SHP77 treated with DMSO at 0.1 percent for 48 hours (cell line): ENCODE measurements at regions not wholly inside any gene's neighbourhood (a gene's known extent, or its start where the extent isn't known, plus 50 kb on each side); places are given as distances from the start of the nearest gene placed in this dataset.
"Not testable (repeated sequence)": the region's sequence is repeated elsewhere in the genome, so short reads cannot be mapped to it uniquely, and the experiment has no call there.

Experiments
- DNase-seq: peaks from one replicate; lab custom pipeline; 2025; lab: John Stamatoyannopoulos, UW

DNA sequence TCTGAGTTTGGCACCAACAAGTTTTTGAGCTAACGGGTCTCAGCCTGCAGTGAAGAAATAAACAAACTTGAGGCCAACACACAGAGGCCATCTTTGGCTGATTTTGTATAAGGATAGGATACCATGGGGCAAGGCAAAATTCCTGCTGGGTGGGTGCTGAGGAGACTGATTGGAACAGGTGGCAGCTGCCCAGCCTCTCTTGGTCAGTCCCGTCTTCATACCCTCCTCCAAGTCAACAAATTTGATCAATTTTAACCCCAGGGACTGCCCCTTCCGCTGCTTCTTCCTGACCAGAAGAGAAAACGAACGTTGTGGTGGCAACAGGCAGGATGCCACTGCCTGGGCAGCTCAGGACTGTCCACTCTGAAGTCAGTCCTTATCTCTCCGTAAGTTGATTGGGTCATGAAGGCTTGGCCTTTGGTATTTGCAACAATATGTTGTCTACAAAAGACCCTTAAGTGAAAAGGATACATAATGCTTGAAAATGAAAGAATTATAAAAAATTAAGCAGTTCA lies 139.3 kb downstream of the SPP2 start:
- DNase-seq, result no peak

DNA sequence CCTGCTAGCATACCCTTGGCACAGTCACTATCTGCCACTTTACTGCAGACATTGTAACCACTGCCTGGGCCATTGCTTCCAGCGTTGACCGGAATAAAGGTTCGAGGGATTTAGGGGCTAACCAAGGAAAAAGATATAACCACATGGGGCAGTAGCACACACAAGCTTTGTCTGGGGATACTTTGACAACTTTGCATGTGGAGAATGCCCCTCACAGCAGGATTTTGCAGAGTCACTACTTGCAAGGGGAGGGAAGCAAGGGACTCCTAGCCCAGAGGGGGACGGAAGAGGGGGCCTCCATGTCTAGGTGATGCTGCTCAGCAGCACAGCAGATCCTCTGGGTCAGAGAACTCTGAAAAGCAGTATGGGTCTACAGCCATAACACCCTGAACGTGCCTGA lies 138.7 kb downstream of the SPP2 start:
- no peak for DNase-seq

DNA sequence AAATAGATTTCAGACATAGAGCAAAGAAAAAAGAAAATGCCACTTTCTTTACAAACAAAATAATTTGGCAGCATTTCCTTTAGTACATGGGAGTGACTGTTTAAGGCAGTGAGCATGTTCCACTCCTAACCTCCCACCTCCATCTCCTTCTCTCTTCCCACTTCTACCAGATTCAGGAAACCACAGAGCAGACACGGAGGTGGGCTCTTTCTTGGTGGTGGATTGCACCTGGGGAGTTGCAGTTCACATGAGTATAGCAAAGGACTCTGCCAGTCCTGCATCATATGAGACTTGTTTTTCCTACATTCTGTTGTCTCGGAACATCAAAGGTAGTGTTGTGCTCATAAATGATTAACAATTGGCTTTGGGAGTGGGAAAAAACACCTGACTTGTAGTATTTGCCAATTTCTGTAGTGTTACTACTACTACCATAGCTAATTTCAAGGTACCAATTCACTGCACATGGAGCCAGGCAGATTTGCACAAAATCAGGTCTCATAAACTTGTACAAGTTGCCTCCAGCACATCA lies 137.2 kb downstream of the SPP2 start:
- DNase-seq, result no peak

DNA sequence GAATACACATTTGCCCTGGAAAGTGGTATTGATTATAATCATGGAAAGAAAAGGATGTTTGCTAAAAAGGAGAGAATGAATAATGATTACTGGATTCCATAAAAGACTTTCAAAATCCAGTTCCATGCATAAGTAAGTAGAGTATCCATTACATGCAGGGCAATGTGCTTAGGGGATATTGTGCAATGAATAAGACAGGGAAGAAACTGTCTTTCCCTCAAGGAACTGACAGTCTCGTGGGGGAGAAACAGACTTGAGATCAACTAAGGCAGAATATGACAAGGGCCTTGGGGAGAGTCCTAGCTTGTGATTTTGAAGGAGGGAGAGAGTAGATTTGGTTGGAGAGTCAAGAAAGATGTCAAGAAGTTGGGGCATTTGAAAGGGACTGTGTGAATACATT lies 130.6 kb downstream of the SPP2 start:
- DNase-seq, result no peak

DNA sequence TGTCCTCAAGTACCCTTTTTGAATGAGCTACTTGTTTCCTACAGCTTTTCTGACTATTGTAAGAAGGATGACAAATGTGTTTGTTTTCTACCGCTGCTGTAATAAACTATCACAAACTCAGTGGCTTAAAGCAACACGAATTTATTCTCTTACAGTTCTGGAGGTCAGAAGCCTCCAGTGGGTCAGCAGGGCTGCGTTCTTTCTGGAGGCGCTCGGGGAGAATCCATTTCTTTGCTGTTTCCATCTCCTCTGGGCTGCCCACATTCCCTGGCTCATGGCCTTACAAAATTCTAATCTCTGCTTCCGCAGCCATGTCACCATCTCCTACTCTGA lies 128.5 kb downstream of the SPP2 start:
- no peak for DNase-seq

DNA sequence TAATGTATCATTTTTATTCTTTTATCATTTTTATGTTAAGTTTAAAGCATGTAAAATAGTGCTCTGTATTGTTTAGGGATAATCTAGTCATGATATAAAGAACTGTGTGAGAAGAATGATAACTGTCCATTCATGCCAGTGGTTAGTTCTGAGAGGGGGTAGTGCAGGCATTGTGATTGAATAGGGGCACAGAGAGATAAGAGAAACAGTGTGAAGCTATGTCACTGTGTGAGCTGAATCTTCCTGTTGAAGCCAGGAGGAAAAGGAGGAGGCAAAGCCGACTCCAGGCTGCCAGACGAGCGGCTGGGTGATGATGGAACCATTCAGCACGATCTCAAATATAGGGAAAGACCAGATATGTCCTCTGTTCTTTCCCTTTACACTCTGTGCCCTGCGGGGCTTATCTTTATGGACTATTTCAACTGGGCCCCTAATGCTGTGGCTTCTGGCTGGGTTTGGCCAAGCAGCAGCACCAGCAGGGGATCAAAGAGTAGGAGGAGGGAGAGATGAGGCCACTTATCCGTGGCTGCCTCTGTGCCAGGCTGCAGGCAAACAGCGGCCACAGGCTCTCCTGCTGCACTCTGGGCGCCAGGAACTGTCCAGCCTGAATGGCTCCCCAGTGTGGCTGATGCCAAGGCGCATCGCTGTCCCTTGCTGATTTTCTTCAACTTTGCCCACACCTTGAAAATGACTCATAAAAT lies 128.0 kb downstream of the SPP2 start:
- no peak for DNase-seq

DNA sequence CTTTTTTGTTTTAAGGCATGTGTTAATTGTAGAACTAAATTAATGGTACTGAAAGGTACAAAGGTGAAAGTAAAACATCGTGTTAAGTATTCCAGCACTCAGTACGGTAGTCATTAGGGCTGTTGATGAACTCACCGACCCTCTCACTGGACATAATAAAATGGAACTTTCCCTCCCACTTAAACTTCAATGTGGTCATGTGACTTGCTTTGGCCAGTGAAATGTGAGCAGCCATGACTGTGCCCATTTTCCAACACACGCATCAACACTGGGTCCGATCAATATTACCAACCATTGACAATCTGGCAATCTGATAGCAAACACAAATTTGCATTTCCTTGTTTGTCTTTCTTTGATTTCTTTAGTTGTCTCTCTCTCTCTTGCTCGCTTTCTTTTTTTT lies 125.1 kb downstream of the SPP2 start:
- DNase-seq, result no peak

DNA sequence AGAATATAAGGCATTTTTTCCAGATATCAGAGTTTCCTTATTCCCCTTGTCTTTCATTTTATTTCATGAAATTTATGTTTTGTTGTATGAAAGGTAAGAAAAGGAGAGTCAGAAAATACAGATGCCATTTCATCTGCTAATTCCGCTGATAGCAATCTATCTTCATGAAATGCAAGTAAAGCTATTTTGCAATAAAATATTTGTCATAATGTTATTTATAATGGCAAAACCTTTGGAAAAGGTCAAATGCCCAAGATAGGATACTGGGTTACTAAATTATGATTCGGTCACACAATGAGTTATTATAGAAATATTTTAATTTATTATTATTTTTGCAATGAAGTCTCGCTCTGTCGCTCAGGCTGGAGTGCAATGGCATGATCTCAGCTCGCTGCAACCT lies 124.2 kb downstream of the SPP2 start:
- no peak for DNase-seq

DNA sequence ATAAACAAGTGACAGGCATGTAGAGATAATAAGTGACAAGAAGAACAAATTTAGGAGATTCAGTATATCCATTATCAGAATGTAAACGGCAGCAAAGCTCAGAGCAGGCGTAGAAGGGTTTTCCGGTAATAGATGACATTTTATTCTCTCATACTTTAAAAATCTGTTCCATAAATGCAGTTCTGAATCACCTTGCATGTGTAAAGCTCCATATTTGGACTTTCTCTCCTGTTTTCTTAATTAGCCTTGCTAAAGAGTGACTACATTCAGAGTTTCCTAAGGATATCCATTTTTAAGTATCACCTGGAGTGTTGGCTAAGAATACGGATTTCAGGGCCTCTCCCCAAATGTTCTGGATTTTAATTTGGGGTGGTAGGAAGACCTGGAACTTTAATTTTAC lies 122.0 kb downstream of the SPP2 start:
- DNase-seq, result no peak

DNA sequence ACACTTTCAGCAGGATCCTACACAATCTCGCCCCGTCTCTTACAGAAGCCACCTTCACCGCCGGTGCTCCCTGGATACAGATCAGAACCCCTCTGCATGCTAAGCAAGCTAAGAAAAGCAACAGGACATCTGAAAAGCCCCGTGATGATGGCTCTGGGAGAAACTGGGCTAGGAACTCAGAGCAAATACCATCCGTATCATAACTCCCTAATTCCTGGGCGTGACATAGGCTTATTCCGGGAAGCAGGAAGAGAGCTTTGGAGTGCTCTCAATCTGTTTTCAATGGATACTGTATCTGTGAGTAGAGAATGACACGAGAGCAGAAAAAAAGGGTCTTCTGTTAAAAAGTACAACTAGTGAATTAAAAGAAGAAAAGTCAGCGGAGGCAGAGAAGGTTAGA lies 121.6 kb downstream of the SPP2 start:
- no peak for DNase-seq

DNA sequence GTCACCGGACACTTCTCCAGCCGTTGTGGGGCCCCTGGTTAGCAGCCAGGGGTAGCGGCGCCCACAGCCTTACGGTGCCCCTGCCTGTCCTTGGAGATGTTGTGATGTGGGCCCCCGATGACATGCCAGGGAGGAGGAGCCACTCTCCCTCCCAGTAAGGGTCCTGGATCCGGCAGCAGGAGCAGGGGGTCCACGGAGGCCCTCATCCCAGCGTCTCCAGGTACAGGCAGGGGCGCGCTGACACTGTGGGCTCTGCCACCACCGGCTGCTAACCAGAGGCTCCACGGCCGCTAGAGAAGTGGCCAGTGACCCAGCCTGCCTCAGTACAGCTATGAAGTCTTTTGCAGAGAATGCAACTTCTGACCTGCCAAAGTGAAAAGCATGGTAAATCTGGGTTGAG lies 121.2 kb downstream of the SPP2 start:
- DNase-seq, result no peak

DNA sequence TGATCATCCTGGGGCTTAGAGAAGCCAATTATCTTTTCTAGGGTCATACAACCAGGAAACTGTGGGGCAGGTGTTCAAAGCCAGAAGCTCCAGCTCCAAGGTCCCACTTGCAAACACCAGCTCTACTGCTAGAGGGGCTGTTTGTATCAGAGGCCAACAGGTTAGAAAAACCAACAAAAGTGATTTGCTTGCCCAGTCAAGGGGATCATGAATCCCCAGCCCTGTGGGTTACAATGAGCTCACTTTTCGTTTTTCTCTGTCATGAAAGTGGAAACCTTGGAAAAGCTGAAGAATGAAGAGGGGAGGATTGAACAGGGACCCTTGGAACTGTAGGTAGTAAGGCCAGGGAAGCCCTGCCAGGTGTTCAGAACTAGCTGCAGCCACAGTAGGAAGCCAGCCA lies 119.2 kb downstream of the SPP2 start:
- DNase-seq, result no peak

DNA sequence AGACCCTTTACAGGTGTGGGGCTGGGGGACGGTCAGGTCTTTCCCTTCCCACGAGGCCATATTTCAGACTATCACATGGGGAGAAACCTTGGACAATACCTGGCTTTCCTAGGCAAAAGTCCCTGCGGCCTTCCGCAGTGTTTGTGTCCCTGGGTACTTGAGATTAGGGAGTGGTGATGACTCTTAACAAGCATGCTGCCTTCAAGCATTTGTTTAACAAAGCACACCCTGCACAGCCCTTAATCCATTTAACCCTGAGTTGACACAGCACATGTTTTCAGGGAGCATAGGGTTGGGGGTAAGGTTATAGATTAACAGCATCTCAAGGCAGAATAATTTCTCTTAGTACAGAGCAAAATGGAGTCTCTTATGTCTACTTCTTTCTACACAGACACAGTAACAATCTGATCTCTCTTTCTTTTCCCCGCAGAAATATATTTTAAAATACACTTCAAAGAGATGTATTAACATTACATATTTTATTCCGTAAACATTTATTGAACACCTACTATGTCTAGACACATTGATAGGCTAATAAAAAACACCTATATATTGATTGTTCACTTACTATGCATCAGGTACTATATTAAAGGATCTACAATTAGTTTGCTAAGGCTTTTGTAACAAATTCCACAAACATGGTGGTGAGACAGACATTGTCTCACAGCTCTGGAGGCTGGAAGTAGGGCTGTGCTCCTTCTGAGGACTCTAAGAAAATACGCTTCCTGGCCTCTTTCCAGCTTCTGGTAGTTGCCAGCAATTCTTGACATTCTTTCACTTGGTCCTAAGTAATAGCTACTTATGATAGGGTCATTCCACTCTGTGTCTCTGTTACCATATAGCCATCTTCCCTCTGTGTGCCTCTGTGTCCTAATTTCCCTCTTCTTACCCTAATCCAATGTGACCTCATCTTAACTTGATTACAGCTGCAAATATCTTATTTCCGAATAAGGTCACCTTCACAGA lies 118.4 kb downstream of the SPP2 start:
- DNase-seq, result not testable (repeated sequence)

DNA sequence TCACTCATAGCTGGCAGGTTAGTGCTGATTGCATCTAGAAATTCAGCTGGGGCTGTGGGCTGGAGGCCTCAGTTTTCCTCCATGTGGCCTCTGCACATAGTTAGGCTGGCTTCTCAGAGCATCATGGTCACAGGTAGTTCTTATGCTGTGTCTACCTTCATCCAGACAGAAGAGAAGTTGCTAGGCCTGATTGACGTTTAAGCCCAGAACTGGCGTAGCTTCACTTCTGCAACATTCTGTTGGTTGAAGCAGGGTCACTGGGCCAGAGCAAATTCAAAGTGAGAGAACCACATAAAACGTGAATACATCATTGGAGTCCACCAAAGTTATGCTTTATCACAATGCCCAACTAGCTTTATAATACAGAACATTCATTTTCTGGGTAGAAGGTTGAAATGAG lies 116.0 kb downstream of the SPP2 start:
- DNase-seq, result no peak

DNA sequence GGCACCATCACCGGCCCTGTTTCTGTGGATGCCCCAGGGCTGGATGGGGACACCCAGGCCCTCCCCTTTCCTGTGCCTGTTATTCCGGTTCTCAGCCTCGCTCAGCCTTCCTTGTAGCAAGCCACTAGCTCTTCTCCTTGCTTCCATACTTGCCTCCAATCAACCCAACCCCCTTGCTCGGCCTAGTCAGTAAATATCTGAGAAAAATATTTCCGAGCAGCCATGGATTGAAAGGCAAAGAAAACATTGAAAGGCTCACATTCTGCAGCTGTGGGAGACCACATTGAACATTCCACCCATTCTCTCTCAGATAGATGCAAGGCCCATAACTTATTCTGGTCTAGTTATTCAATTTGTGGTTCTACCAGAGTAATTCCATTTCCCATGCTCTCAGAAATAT lies 114.9 kb downstream of the SPP2 start:
- no peak for DNase-seq

DNA sequence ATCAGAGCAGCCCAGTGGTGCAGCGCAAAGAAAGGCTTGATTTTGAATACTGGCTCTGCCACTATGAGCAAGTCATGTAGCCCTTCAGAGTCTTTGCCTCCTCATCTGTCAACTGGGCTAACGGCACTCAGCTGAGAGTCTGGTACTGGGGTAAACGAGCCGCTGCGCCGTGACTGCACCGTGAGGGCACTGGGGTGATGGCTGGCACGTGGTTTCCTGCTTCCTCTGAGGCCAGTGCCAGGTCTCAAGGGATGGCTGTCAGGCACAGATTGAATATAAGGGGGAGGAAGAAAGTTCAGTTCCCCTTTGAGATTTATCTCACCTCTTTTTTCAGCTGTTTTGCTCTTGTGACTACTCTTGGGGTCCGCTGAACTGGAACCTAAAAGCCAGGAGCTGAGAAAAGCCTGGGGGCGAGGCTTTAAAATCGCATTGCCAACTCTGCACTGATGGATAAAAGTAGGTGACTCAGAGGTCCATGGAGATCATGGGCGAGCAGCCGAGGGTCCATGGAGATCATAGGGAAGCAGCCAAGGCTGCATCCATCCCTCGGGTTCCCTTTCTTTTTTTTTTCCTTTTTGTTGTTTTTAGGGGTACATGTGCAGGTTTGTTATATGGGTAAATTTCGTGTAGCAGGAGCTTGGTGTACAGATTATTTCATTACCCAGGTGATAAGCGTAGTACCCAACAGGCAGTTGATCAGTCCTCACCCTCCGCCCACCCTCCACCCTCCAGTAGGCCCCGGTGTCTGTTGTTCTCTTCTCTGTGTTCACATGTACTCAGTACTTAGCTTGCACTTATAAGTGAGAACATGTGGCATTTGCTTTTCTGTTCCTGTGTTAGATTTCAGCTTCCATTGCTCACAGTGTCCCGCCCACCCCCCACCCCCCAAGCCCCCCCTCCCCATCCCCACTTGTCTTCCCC lies 114.3 kb downstream of the SPP2 start:
- DNase-seq, result no peak

DNA sequence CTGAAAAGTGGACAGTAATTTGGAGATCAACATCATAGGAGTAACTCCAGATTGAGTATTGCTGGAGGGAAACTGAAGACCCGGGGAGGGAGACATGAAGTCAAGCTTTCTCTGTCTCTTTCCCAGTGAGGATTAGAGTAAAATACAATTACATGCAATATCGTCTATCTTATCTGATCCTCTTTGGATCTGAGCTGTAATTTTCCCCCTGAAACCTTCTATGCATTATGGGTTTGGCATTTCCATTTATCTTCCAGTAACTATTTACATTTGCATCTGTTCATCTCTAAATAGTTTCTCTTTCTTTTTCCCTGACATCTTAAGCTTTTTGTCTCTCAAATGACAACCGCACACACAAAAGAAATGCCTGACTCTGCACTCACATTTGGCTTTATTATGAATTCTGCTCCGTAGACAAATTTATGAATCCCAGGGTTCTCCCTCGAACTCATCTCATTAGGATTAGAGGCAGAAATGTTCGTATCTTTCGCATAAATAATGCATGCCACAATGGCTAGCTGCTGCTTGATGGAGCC lies 113.1 kb downstream of the SPP2 start:
- no peak for DNase-seq

DNA sequence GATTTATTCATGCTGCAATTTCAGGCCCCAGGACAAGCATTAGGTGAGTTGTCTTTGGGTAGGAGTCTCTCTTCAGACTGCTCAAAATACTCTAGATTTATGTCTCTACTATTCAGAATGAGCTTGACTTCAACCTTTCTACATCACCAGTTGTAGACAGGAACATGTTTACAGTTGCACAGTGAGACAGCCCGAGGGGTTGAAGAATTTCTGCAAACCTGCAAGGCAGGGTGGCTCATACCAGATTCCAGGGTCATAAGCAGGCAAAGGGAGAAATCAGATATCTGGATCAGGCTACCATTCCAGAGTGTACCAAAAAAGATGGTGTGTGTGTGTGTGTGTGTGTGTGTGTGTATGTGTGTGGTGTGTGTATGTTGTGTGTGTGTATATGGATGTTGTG lies 112.4 kb downstream of the SPP2 start:
- DNase-seq, result no peak

DNA sequence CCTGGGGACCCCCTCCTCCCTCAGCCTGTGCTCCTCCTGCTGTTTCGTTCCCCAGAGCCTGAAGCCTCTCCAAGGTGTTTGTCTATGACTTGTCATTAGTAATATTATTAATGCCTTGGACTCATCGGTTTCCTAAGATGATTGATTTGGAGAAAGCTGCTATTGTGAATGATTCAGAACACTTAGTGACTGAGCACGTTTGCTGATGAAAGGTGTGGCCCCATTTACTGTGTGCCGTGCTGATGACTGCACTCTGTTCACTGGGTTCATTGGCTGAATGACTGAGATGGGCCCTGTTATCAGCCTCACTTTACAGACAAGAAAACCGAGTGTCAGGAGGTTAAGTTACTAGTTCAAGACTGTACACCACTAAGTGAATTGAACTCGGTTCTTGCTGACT lies 111.4 kb downstream of the SPP2 start:
- DNase-seq, result no peak

DNA sequence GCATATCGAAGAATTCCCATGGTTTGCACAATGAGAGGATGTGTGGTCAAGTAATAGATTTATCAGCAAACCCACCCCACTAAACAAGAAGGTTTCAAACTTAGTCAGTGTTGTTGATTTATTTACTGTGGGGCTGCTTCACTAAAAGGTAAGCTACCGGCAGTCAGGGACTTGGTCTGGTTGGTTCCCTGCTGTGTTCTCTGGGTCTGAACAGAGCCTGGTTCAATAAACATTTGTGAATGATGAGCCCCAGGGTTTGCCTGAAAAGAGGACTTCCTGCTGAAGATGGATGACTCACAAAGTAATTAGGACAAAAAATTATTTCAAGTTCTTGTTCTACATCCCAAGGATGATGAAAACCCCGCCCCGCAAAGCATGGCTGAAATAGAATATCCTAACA lies 108.3 kb downstream of the SPP2 start:
- no peak for DNase-seq

DNA sequence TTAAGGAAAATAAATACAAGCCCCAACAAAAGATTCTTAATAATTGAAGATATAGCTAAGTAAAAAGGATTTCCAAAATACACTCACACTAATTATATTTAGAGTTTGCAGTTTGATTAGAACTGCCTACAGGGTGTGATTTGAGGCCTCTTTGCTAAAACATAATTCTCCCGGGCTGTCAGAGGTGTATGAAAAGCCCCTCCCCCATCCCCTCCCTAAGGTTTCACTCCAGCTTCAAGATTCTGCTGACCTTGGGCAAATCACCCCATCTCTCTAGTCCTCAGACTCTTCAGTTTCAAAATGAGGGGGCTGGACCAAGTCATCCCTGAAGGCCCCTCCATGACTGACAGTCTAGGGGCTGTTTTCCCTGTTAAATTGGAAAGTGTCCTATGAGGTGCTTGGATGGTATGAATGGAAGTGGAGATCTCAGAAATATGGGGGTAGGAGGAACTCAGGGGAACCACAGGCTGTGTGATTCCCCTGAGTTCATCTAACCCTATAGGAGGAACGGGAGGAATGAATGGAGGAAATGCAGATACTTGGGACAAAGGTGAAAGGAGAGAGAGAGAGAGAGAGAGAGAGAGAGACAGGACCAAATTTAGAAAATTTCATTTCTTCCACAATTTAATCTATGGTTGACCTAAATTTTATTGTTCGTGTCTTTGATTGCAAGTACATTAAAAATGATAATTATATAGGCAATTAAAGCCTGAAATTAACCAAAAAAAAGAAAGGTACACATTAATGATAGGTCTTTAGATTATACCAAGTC lies 107.5 kb downstream of the SPP2 start:
- no peak for DNase-seq
